HG03460 (cell line): ENCODE measurements at regions not wholly inside any gene's neighbourhood (a gene's known extent, or its start where the extent isn't known, plus 50 kb on each side); places are given as distances from the start of the nearest gene placed in this dataset.

ENCODE experiments used
- ATAC-seq: cut with Tn5 transposase; IDR thresholded peaks from one replicate; pipeline ENCODE4 v1.9.1; 2021; ENCODE audit not compliant: unreplicated experiment

GRCh38 chr3:86733257-86733656 is 257.7 kb downstream of the VGLL3 start:
- ATAC-seq: no peak

GRCh38 chr3:86731501-86731901 is 259.4 kb downstream of the VGLL3 start:
- ATAC-seq: no peak

DNA sequence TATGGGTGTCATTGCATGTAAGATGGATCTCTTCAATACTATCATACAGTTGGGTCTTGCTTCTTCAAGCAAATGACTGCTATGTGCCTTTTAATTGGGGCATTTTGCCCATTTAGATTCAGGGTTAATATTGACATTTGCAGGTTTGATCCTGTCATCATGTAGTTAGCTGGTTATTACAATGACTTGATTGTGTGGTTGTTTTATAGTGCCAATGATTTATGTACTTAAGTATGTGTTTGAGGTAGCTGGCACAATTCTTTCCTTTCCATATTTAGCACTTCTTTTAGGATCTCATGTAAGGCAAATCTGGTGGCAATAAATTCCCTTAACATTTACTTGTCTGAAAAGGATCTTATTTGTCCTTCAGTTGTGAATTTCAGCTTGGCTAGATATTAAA is 267.5 kb downstream of the VGLL3 start:
- no peak for ATAC-seq

DNA sequence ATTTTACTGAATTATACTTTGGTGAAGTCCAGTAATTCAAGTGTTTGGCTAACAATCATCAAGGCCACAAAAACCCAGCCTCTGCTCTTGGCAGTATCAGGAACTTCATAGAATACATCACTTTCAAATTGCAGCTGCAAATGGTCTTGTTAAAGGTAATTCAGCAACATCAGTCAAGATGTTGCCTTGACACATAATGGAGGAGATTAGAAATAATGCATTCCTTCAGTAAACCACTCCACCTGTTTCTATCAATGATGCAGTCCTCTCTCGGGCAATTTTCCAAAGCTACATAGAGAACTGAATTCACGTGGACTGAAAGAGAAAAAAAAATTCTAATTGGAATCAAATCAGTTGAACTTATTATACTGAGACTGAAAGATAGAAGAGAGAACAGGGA is 279.3 kb downstream of the VGLL3 start:
- ATAC-seq: no peak

DNA sequence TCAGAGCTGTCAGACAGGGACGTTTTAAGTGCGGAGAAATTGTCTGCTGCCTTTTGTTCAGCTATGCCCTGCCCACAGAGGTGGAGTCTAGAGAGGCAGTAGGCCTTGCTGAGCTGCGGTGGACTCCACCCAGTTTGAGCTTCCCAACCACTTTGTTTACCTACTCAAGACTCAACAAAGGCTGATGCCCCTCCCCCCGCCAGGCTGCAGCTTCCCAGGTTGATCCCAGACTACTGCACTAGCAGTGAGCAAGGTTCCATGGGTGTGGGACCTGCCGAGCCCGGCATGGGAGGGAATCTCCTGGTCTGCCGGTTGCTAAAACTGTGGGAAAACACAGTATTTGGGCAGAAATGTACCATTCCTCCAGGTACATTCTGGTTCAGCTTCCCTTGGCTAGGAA is 282.1 kb downstream of the VGLL3 start:
- no peak for ATAC-seq

- ATAC-seq: no peak
These were observed 288.5 kb downstream of the VGLL3 start for GRCh38 chr3:86702381-86702958.

DNA sequence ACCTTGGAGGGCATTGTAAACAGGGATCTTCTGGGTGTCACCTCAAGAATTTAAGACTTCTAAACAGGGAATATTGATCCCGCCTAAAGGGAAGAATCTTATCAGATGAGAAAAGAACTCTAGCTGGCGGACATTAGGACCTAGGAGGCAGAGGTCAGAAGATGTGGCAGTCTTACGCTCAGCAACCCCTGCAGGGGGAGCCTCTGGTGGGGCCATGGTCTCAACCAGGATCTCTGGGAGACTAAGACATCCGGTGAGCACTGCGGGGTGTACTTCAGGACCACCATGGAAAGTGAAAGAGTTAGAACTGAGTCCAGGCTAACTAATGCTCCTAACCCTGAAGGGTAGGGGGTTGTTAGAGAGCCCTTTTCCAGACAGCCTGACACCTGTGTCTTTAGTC is 295.2 kb downstream of the VGLL3 start:
- no peak for ATAC-seq

DNA sequence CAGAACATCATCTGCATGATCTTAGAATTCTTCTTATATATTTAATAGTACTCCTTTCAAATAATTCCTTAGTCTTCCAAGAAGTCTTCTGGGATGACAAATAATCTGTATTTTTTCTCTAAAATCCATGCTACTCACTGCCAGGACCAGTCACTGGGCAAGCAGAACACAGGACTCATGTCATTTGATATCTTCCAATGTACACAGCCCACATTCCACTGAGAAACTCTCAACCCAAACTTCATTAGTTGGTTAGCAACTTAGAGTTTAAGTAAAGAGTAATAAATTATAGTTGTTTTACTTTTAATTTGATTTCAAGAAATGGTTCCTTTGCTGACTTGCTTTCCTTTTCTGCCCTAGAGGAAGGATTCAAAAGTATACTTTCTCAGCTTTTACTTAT is 317.0 kb downstream of the VGLL3 start:
- ATAC-seq: no peak

- ATAC-seq: no peak
These were observed 329.1 kb downstream of the VGLL3 start for GRCh38 chr3:86661817-86662216.

- no peak for ATAC-seq
These were observed 332.1 kb downstream of the VGLL3 start for GRCh38 chr3:86658876-86659275.

DNA sequence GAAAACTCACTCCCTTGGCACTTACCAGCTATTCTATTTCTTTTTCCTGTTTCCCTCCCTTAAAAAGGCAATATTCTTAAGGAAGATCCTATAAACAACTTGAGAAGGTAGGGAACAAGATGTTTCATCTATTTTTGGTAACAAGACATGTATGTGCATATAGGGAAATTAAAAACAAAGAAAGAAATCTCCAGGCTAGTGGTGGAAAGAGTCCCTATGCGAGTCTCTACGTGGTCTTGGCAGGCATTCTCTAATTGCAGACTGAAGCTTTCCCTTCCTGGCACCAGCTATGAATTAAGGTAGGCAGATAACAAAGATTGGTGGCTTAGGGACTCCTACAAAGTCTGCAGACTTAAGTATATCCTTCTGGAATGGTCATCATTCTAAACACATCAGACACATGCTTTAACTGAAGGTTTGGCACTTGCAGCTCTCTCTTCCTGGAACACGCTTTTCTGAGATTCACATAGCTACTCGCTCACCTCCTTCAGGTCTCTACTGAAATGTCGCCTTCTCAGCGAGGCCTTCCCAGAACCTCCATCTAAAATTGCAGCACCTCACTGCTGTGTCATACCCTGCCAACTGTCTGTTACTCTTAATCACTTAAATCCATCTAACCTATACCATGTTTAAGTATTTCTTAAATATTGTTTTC is 336.0 kb downstream of the VGLL3 start:
- ATAC-seq: no peak

DNA sequence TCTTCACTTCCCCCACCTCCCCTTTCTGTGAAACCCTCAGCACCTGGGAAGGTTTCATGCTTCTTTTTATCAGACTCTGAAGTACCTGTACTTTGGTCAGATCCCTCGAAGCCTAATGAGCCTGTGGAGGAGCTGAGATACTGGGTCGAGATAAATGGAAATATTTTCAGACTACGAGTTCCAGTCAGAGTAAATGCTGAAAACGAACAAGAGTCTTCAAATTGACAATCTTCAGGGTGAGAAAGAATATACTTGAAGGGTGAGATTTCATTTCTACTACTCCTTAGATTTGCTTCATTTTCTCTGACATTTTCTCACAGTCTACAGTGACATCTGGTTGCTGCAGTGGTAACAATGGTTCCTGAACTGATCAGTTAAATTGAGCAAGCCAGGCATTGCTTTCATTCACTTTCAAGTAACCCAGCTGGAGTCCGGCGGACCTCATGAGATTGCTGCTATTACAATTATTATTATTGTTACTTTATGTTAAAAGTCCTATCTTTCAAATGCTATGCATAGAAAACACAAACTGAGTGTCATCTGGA is 337.2 kb downstream of the VGLL3 start:
- ATAC-seq: no peak

- no peak for ATAC-seq
These were observed 342.9 kb downstream of the VGLL3 start for GRCh38 chr3:86648087-86648486.

GRCh38 chr3:86645756-86646155 is 345.2 kb downstream of the VGLL3 start:
- ATAC-seq: no peak

DNA sequence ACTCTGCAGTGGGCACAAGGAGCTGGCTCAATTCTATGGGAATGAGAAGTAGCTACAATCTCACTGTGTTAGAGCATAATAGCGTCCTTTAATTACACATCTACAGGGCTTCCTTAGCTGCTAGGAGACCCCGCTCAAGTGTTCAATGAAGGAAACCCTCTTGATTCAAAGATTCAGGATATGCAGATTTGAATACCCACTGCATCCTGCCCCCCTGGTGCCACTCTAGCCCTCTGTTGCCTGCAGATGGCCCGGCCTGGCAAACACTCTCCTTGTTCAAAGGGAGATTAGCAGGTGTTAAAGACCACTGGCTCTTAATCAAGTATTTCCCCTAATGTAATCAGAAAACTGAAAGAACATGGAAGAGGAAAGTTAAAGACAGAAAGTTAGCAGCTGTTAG is 356.6 kb downstream of the VGLL3 start:
- ATAC-seq: no peak

- ATAC-seq: no peak
These were observed 361.4 kb downstream of the VGLL3 start for GRCh38 chr3:86629511-86629910.

GRCh38 chr3:86624192-86624591 is 366.8 kb downstream of the VGLL3 start:
- ATAC-seq: no peak

DNA sequence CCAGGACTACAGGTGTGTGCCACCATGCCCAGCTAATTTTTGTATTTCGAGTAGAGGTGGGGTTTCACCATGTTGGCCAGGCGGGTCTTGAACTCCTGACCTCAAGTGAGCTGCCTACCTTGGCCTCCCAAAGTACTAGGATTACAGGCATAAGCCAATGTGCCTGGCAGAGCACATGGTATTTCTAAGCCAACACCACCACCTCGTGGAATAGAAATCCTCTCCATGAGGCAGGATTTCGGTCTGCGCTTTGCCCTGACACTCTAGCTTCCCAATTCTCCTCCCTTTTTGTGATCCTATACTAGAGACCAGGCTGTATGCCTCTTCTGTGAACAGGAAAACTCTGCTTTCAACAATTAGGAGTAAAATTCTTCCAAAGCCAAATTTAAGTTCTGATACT is 372.2 kb downstream of the VGLL3 start:
- no peak for ATAC-seq

DNA sequence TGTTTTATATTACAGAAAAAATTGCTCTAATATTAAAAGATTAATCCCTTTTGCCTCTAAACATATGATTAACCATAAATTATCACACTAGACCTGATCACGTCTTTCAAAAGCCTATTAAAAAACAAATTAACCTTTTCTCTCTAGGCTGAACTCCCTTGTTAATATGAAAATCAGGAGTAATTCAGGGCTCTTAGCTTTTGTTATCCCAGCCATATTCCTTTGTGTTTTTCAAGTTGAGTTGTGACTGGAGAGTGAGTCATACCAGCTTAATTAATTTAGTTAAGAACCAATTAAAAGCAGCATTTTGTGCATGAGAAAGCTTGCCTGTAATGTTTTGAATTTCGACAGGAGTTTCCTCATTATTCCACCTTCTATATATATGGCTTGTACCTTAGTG is 385.8 kb downstream of the VGLL3 start:
- ATAC-seq: no peak

- no peak for ATAC-seq
These were observed 395.3 kb downstream of the VGLL3 start for GRCh38 chr3:86595696-86596095.

GRCh38 chr3:86594838-86595237 is 396.1 kb downstream of the VGLL3 start:
- ATAC-seq: no peak

- ATAC-seq: no peak
These were observed 412.9 kb downstream of the VGLL3 start for GRCh38 chr3:86578071-86578470.

DNA sequence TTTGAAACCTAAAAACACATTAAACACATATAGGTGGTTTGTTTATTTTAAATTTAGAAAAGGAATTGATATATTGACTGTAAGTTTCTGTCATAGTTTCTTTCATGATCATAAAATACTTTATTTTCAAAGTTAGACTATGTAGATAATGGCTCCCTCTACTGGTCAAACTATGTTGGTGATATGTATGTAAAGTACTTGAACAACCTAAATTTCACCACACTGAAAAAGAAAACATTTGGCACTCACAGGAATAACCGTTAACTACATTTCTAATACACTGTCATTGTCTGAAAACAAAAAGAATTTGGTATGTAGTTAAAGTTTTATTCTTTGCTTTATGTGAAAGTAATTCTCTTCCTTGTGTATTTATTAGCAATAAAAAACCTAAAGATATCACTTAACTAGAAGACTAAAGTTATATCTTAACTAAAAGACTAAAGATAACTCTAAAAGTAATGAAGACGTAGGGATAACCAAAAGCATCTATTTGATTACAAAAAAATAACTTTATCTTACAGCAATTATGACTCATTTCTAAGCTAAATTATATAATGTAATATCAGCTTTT is 427.5 kb downstream of the VGLL3 start:
- peak; percentile 70 for ATAC-seq
